ENCODE measurements at regions not wholly inside any gene's neighbourhood (a gene's known extent, or its start where the extent isn't known, plus 50 kb on each side); places are given as distances from the start of the nearest gene placed in this dataset.

DNA sequence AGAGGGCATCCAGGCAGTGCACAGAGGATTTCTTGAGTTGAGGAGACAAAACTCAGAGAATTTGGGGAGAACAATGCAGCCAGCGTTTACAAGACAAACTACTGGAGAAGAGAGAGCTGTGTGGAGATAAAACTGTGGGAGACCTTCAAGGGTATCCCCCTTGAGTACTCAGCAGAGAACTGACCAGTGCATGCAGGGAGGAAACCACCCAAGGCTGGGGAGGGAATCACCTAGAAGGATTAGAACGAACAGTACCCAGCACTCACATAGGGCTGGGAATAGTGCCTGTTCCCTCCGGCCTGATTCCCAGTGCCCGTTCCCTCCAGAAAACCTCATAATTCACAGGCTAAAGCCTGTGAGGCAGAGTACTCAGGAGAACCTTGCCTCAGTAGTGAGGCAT, 61.9 kb upstream of the YPEL5 start:
- Histone ChIP-seq H3K4me2 (ENCODE audit: unreplicated experiment) (no peak overlapping the region), H2AFZ (no peak overlapping the region), H3K9me3 (ENCODE audit: low read depth) (no peaks in the 10 kb centered on the region), H3K27ac (no peak overlapping the region), H3F3A (ENCODE audit: insufficient read depth) (no peaks in the 10 kb centered on the region), H3K4me3 (no peak overlapping the region), H3K9ac (no peak overlapping the region), H3K4me1 (ENCODE audit: insufficient read depth) (no peaks in the 10 kb centered on the region), H3K9me2 (ENCODE audit: insufficient read depth) (no peaks in the 10 kb centered on the region), H3K79me2 (ENCODE audit: insufficient read depth) (no peaks in the 10 kb centered on the region), H3K27me3 (replicated peaks; ENCODE audit: insufficient read depth) (peaks cover 26% of the 10 kb centered on the region), H3K36me3 (ENCODE audit: low read depth) (no peaks in the 10 kb centered on the region), H4K20me1 (ENCODE audit: insufficient read depth) (no peaks in the 10 kb centered on the region)
- no peak for DNase-seq
- in situ Hi-C loops (cut with MboI), result no loop called here
- TF ChIP-seq EZH2phosphoT487 (IDR thresholded peaks at IDR 0.05; ENCODE audit: insufficient read depth, low read depth), result no peak
- TF ChIP-seq EZH2 (IDR thresholded peaks at IDR 0.05; ENCODE audit: insufficient read depth, poor library complexity, severe bottlenecking), result no peak
- WGBS, 2 experiments (ENCODE audit: low coverage in 1 of 2, low lambda C conversion rate in 2 of 2, missing lambda C conversion rate in 2 of 2), result 34 to 35% methylated on average over 4 of the region's 4 CpGs

DNA sequence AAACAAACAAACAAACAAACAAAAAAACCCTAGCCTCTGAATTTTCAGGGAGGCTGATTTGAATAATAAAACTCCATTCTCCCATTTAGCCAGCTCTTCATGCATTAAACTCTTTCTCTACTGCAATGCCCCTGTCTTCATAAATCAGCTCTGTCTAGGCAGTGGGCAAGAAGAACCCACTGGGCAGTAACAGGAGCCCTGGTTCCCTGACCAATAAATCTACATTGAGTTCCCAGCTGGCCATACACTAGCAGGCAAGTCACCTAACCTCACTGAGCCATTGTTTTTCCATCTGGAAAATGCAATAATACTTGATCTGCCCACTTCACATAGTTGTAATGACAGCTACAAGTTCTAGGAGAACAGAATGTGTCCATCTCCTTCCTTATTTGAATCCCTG, 57.6 kb upstream of the YPEL5 start:
- in situ Hi-C loops (cut with MboI), result no loop called here
- Histone ChIP-seq H3K9ac (no peak overlapping the region), H3K4me3 (no peak overlapping the region), H3K79me2 (ENCODE audit: insufficient read depth) (no peaks in the 10 kb centered on the region), H4K20me1 (ENCODE audit: insufficient read depth) (no peaks in the 10 kb centered on the region), H3K27ac (no peak overlapping the region), H3K27me3 (replicated peaks; ENCODE audit: insufficient read depth) (peaks cover 11% of the 10 kb centered on the region), H3K4me2 (ENCODE audit: unreplicated experiment) (no peak overlapping the region), H3K36me3 (ENCODE audit: low read depth) (no peaks in the 10 kb centered on the region), H3K4me1 (ENCODE audit: insufficient read depth) (no peaks in the 10 kb centered on the region), H3K9me3 (ENCODE audit: low read depth) (no peaks in the 10 kb centered on the region), H3K9me2 (ENCODE audit: insufficient read depth) (no peaks in the 10 kb centered on the region), H3F3A (ENCODE audit: insufficient read depth) (no peaks in the 10 kb centered on the region), H2AFZ (no peak overlapping the region)
- no peak for DNase-seq
- TF ChIP-seq EZH2phosphoT487 (IDR thresholded peaks at IDR 0.05; ENCODE audit: insufficient read depth, low read depth) (no peak), EZH2 (IDR thresholded peaks at IDR 0.05; ENCODE audit: insufficient read depth, poor library complexity, severe bottlenecking) (no peak)

- H3K36me3 ChIP-seq (ENCODE audit: low read depth), result no peaks in the 10 kb centered on the region
- H2AFZ ChIP-seq, result no peak overlapping the region
- H4K20me1 ChIP-seq (ENCODE audit: insufficient read depth), result no peaks in the 10 kb centered on the region
- no peaks in the 10 kb centered on the region for H3K27me3 ChIP-seq (replicated peaks; ENCODE audit: insufficient read depth)
- H3K9ac ChIP-seq, result no peak overlapping the region
- H3K4me1 ChIP-seq (ENCODE audit: insufficient read depth), result no peaks in the 10 kb centered on the region
- H3K4me3 ChIP-seq, result no peak overlapping the region
- no peaks in the 10 kb centered on the region for H3K79me2 ChIP-seq (ENCODE audit: insufficient read depth)
- 92 to 93% methylated on average over 7 of the region's 7 CpGs for WGBS, 2 experiments (ENCODE audit: low coverage in 1 of 2, low lambda C conversion rate in 2 of 2, missing lambda C conversion rate in 2 of 2)
- H3F3A ChIP-seq (ENCODE audit: insufficient read depth), result no peaks in the 10 kb centered on the region
- in situ Hi-C loops (cut with MboI), result no loop called here
- no peak for DNase-seq
- H3K9me3 ChIP-seq (ENCODE audit: low read depth), result no peaks in the 10 kb centered on the region
- H3K27ac ChIP-seq, result no peak overlapping the region
- no peaks in the 10 kb centered on the region for H3K9me2 ChIP-seq (ENCODE audit: insufficient read depth)
- H3K4me2 ChIP-seq (ENCODE audit: unreplicated experiment), result no peak overlapping the region
- TF ChIP-seq EZH2phosphoT487 (IDR thresholded peaks at IDR 0.05; ENCODE audit: insufficient read depth, low read depth), result no peak
- TF ChIP-seq EZH2 (IDR thresholded peaks at IDR 0.05; ENCODE audit: insufficient read depth, poor library complexity, severe bottlenecking), result no peak
These were observed 51.4 kb upstream of the YPEL5 start for GRCh38 chr2:30095402-30095801.

GRCh38 chr2:30096451-30096850, 50.4 kb upstream of the YPEL5 start:
- Histone ChIP-seq H3K27me3 (replicated peaks; ENCODE audit: insufficient read depth) (no peaks in the 10 kb centered on the region), H3K79me2 (ENCODE audit: insufficient read depth) (no peaks in the 10 kb centered on the region), H3K9ac (no peak overlapping the region), H3K27ac (no peak overlapping the region), H3K4me1 (ENCODE audit: insufficient read depth) (no peaks in the 10 kb centered on the region), H3F3A (ENCODE audit: insufficient read depth) (no peaks in the 10 kb centered on the region), H2AFZ (no peak overlapping the region), H4K20me1 (ENCODE audit: insufficient read depth) (no peaks in the 10 kb centered on the region), H3K4me2 (ENCODE audit: unreplicated experiment) (no peak overlapping the region), H3K36me3 (ENCODE audit: low read depth) (no peaks in the 10 kb centered on the region), H3K9me3 (ENCODE audit: low read depth) (no peaks in the 10 kb centered on the region), H3K9me2 (ENCODE audit: insufficient read depth) (no peaks in the 10 kb centered on the region), H3K4me3 (no peak overlapping the region)
- WGBS, 2 experiments (ENCODE audit: low coverage in 1 of 2, low lambda C conversion rate in 2 of 2, missing lambda C conversion rate in 2 of 2), result 66 to 72% methylated on average over 4 of the region's 4 CpGs
- in situ Hi-C loops (cut with MboI), result no loop called here
- TF ChIP-seq EZH2 (IDR thresholded peaks at IDR 0.05; ENCODE audit: insufficient read depth, poor library complexity, severe bottlenecking), result no peak
- TF ChIP-seq EZH2phosphoT487 (IDR thresholded peaks at IDR 0.05; ENCODE audit: insufficient read depth, low read depth), result no peak
- DNase-seq, result no peak

Measured in GM23248 (cell line).